Upper lobe of left lung (tissue), 4 donors: ENCODE measurements at regions not wholly inside any gene's neighbourhood (a gene's known extent, or its start where the extent isn't known, plus 50 kb on each side); places are given as distances from the start of the nearest gene placed in this dataset.
"Not testable (repeated sequence)": the region's sequence is repeated elsewhere in the genome, so short reads cannot be mapped to it uniquely, and the experiment has no call there.

Experiments used
- EP300 ChIP-seq, 4 donors: sonication (generic); formaldehyde crosslinking; IDR thresholded peaks; one replicate each; pipeline ENCODE4 v1.5.1; 2017; ENCODE audit warnings: antibody characterized with exemption in 4 of 4, control low read depth in 2 of 4
- POLR2A ChIP-seq, 4 donors: fragments of 450-650 bp; IDR thresholded peaks; one replicate each; pipeline ENCODE4 v1.5.1; 2016 to 2017; ENCODE audit warnings: antibody characterized with exemption in 4 of 4, mild to moderate bottlenecking in 2 of 4
- POLR2AphosphoS5 ChIP-seq, 2 donors: sonication (generic); formaldehyde crosslinking; IDR thresholded peaks; one replicate each; pipeline ENCODE4 v1.5.1; 2017; ENCODE audit warnings: antibody characterized with exemption in 2 of 2
- TF ChIP-seq, protein P1 (sequence below), 6 experiments: fragments of 450-650 bp in 4 of 6; fragments of 200-600 bp in 2 of 6; sonication (generic) in 2 of 6; IDR thresholded peaks; one replicate each; pipeline ENCODE4 v1.5.1; 2016 to 2019; ENCODE audit warnings: antibody characterized with exemption in 6 of 6

DNA sequence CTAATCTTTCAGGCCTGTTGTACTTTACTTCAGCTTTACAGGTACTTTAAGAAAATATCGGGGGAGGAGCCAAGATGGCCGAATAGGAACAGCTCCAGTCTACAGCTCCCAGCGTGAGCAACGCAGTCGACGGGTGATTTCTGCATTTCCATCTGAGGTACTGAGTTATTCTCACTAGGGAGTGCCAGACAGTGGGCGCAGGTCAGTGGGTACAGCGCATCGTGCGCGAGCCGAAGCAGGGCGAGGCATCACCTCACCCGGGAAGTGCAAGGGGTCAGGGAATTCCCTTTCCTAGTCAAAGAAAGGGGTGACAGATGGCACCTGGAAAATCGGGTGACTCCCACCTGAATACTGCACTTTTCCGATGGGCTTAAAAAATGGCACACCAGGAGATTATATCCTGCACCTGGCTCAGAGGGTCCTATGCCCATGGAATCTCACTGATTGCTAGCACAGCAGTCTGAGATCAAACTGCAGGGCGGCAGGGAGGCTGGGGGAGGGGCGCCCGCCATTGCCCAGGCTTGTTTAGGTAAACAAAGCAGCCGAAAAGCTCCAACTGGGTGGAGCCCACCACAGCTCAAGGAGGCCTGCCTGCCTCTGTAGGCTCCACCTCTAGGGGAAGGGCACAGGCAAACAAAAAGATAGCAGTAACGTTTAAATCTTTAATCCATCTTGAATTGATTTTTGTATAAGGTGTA is 1185.4 kb upstream of the LRRN3 start:
- TF ChIP-seq POLR2A, POLR2AphosphoS5, EP300 (IDR thresholded peaks at IDR 0.05): not testable (repeated sequence)
- TF ChIP-seq, protein P1, sequence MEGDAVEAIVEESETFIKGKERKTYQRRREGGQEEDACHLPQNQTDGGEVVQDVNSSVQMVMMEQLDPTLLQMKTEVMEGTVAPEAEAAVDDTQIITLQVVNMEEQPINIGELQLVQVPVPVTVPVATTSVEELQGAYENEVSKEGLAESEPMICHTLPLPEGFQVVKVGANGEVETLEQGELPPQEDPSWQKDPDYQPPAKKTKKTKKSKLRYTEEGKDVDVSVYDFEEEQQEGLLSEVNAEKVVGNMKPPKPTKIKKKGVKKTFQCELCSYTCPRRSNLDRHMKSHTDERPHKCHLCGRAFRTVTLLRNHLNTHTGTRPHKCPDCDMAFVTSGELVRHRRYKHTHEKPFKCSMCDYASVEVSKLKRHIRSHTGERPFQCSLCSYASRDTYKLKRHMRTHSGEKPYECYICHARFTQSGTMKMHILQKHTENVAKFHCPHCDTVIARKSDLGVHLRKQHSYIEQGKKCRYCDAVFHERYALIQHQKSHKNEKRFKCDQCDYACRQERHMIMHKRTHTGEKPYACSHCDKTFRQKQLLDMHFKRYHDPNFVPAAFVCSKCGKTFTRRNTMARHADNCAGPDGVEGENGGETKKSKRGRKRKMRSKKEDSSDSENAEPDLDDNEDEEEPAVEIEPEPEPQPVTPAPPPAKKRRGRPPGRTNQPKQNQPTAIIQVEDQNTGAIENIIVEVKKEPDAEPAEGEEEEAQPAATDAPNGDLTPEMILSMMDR (IDR thresholded peaks at IDR 0.05): not testable (repeated sequence)
